Stimulated activated CD8-positive, alpha-beta memory T cell treated with anti-CD3 and anti-CD28 coated beads, Interleukin-15, amount 100 ng/mL, for 4 hours (primary cell): ENCODE measurements at regions not wholly inside any gene's neighbourhood (a gene's known extent, or its start where the extent isn't known, plus 50 kb on each side); places are given as distances from the start of the nearest gene placed in this dataset.
A peak's percentile ranks its signal among the peaks of the same experiment; 100 is the strongest.

Experiments used
- DNase-seq, 2 donors: peaks; one replicate each; pipeline ENCODE4 v3.0.0-alpha.2; 2020; ENCODE audit warnings: low read depth in 2 of 2

- no peak for DNase-seq
Observed at GRCh38 chr20:40542065-40542464, 147.0 kb downstream of the MAFB start.

- no peak for DNase-seq
Observed at GRCh38 chr20:40540166-40540565, 148.9 kb downstream of the MAFB start.

GRCh38 chr20:40538131-40538530 is 150.9 kb downstream of the MAFB start:
- no peak for DNase-seq

GRCh38 chr20:40536808-40537207 is 152.2 kb downstream of the MAFB start:
- DNase-seq: no peak

- no peak for DNase-seq
Observed at GRCh38 chr20:40535816-40536215, 153.2 kb downstream of the MAFB start.

- DNase-seq: no peak
Observed at GRCh38 chr20:40532103-40532502, 156.9 kb downstream of the MAFB start.

GRCh38 chr20:40525351-40525750 is 163.7 kb downstream of the MAFB start:
- DNase-seq: no peak

GRCh38 chr20:40524071-40524470 is 165.0 kb downstream of the MAFB start:
- DNase-seq: no peak

GRCh38 chr20:40522405-40522804 is 166.6 kb downstream of the MAFB start:
- DNase-seq: no peak

- no peak for DNase-seq
Observed at GRCh38 chr20:40521962-40522361, 167.1 kb downstream of the MAFB start.

GRCh38 chr20:40519918-40520317 is 169.1 kb downstream of the MAFB start:
- DNase-seq: no peak

GRCh38 chr20:40512994-40513393 is 176.0 kb downstream of the MAFB start:
- no peak for DNase-seq

- DNase-seq: no peak
Observed at GRCh38 chr20:40512591-40512990, 176.4 kb downstream of the MAFB start.

GRCh38 chr20:40511478-40511877 is 177.6 kb downstream of the MAFB start:
- DNase-seq: no peak

- DNase-seq: no peak
Observed at GRCh38 chr20:40510622-40511021, 178.4 kb downstream of the MAFB start.

GRCh38 chr20:40508821-40509220 is 180.2 kb downstream of the MAFB start:
- no peak for DNase-seq

- peak in 1 of 2 donors; percentile 9 for DNase-seq
Observed at GRCh38 chr20:40506537-40506939, 182.5 kb downstream of the MAFB start.

- no peak for DNase-seq
Observed at GRCh38 chr20:40503119-40503518, 185.9 kb downstream of the MAFB start.

GRCh38 chr20:40502576-40502975 is 186.5 kb downstream of the MAFB start:
- DNase-seq: no peak

GRCh38 chr20:40499391-40499790 is 189.6 kb downstream of the MAFB start:
- no peak for DNase-seq

- no peak for DNase-seq
Observed at GRCh38 chr20:40497899-40498691, 190.9 kb downstream of the MAFB start.

GRCh38 chr20:40495956-40496355 is 193.1 kb downstream of the MAFB start:
- no peak for DNase-seq

- DNase-seq: no peak
Observed at GRCh38 chr20:40494248-40494647, 194.8 kb downstream of the MAFB start.

- no peak for DNase-seq
Observed at GRCh38 chr20:40493549-40493948, 195.5 kb downstream of the MAFB start.
